H9 (cell line): ENCODE measurements at regions not wholly inside any gene's neighbourhood (a gene's known extent, or its start where the extent isn't known, plus 50 kb on each side); places are given as distances from the start of the nearest gene placed in this dataset.

Source experiments
- DNase-seq: peaks from one replicate; pipeline ENCODE4 v3.0.0-alpha.2; 2017
- H2AFZ ChIP-seq: one replicate; pipeline ENCODE4 v1.6.1; 2013; ENCODE audit warnings: mild to moderate bottlenecking, low read length, control low read depth, moderate library complexity
- H2AK5ac ChIP-seq: 2 replicates; pipeline ENCODE4 v1.6.1; 2013; ENCODE audit warnings: low read length, control low read depth, mixed read lengths; ENCODE audit not compliant: insufficient read length
- H2BK120ac ChIP-seq: one replicate; pipeline ENCODE4 v1.6.1; 2013; ENCODE audit warnings: low read depth, mild to moderate bottlenecking, low read length, control low read depth, inconsistent platforms; ENCODE audit not compliant: poor library complexity, severe bottlenecking
- H2BK12ac ChIP-seq: 2 replicates; pipeline ENCODE4 v1.6.1; 2013; ENCODE audit warnings: low read length, control low read depth, mixed read lengths, low read depth; ENCODE audit not compliant: insufficient read length
- H2BK15ac ChIP-seq: 2 replicates; pipeline ENCODE4 v1.6.1; 2013; ENCODE audit warnings: low read depth, low read length, control low read depth
- H2BK20ac ChIP-seq: one replicate; pipeline ENCODE4 v1.6.1; 2013; ENCODE audit warnings: low read depth, mild to moderate bottlenecking, low read length, control low read depth, inconsistent platforms; ENCODE audit not compliant: poor library complexity, severe bottlenecking
- H2BK5ac ChIP-seq: 2 replicates; pipeline ENCODE4 v1.6.1; 2013; ENCODE audit warnings: low read length, control low read depth, mixed read lengths; ENCODE audit not compliant: insufficient read length
- H3K14ac ChIP-seq: 2 replicates; pipeline ENCODE4 v1.6.1; 2013; ENCODE audit warnings: low read length, control low read depth; ENCODE audit not compliant: insufficient read depth
- H3K18ac ChIP-seq: 2 replicates; pipeline ENCODE4 v1.6.1; 2013; ENCODE audit warnings: low read depth, mild to moderate bottlenecking, mixed read lengths, low read length, control low read depth; ENCODE audit not compliant: insufficient read length
- H3K23ac ChIP-seq: 2 replicates; pipeline ENCODE4 v1.6.1; 2013; ENCODE audit warnings: low read length, control low read depth, mixed read lengths, low read depth; ENCODE audit not compliant: insufficient read length
- H3K23me2 ChIP-seq: 2 replicates; pipeline ENCODE4 v1.6.1; 2013; ENCODE audit warnings: low read depth, mild to moderate bottlenecking, mixed read lengths, low read length, control low read depth; ENCODE audit not compliant: insufficient read length, poor library complexity, severe bottlenecking
- H3K27ac ChIP-seq: 2 replicates; pipeline ENCODE4 v1.5.1; 2013; ENCODE audit warnings: low read length, control low read depth, mixed read lengths, low read depth; ENCODE audit not compliant: insufficient read length
- H3K27me3 ChIP-seq: 2 replicates; pipeline ENCODE4 v1.6.1; 2013; ENCODE audit warnings: low read length, control low read depth, inconsistent platforms; ENCODE audit not compliant: insufficient read depth
- H3K4ac ChIP-seq: 2 replicates; pipeline ENCODE4 v1.6.1; 2013; ENCODE audit warnings: low read depth, mild to moderate bottlenecking, control low read depth, inconsistent platforms, low read length, moderate library complexity
- H3K4me1 ChIP-seq: 2 replicates; pipeline ENCODE4 v1.6.1; 2013; ENCODE audit warnings: low read length, control low read depth, inconsistent platforms; ENCODE audit not compliant: insufficient read depth
- H3K4me2 ChIP-seq: 2 replicates; pipeline ENCODE4 v1.6.1; 2013; ENCODE audit warnings: low read length, control low read depth, mixed read lengths; ENCODE audit not compliant: insufficient read length, insufficient read depth
- H3K56ac ChIP-seq: 2 replicates; pipeline ENCODE4 v1.6.1; 2013; ENCODE audit warnings: low read depth, mild to moderate bottlenecking, mixed read lengths, low read length, control low read depth; ENCODE audit not compliant: insufficient read length
- H3K79me1 ChIP-seq: 2 replicates; pipeline ENCODE4 v1.6.1; 2013; ENCODE audit warnings: low read depth, mild to moderate bottlenecking, moderate library complexity, low read length, control low read depth, inconsistent platforms; ENCODE audit not compliant: insufficient read depth, poor library complexity, severe bottlenecking
- H3K79me2 ChIP-seq: 2 replicates; pipeline ENCODE4 v1.6.1; 2013; ENCODE audit warnings: low read length, control low read depth, inconsistent platforms; ENCODE audit not compliant: insufficient read depth
- H3K9ac ChIP-seq: 2 replicates; pipeline ENCODE4 v1.6.1; 2013; ENCODE audit warnings: low read length, control low read depth, mixed read lengths; ENCODE audit not compliant: insufficient read length; ENCODE audit errors: extremely low read depth
- H3K9me3 ChIP-seq: one replicate; pipeline ENCODE4 v1.6.1; 2013; ENCODE audit warnings: low read depth, low read length, inconsistent platforms; ENCODE audit not compliant: control insufficient read depth
- H3T11ph ChIP-seq: one replicate; pipeline ENCODE4 v1.6.1; 2013; ENCODE audit warnings: mild to moderate bottlenecking, low read length, control low read depth, inconsistent platforms
- H4K20me1 ChIP-seq: one replicate; pipeline ENCODE4 v1.6.1; 2013; ENCODE audit not compliant: control insufficient read depth, insufficient read length, insufficient read depth
- H4K5ac ChIP-seq: 2 replicates; pipeline ENCODE4 v1.6.1; 2013; ENCODE audit warnings: low read depth, mild to moderate bottlenecking, mixed read lengths, low read length, control low read depth; ENCODE audit not compliant: insufficient read length
- H4K8ac ChIP-seq: replicated peaks from 2 replicates; pipeline ENCODE4 v1.6.1; 2013; ENCODE audit warnings: low read length, control low read depth, mixed read lengths, low read depth; ENCODE audit not compliant: insufficient read length
- H4K91ac ChIP-seq: 2 replicates; pipeline ENCODE4 v1.6.1; 2013; ENCODE audit warnings: low read depth, mild to moderate bottlenecking, moderate library complexity, mixed read lengths, low read length, control low read depth; ENCODE audit not compliant: insufficient read length
- H3K27ac Mint-ChIP-seq, 3 experiments: 2 replicates in 2 of 3; 3 replicates in 1 of 3; pipeline ENCODE4 v1.8.0; 2020 to 2021; ENCODE audit warnings: mixed read lengths in 3 of 3, mild to moderate bottlenecking in 1 of 3, moderate library complexity in 1 of 3
- H3K27me3 Mint-ChIP-seq: 2 replicates; pipeline ENCODE4 v1.8.0; 2021; ENCODE audit warnings: low read depth, mild to moderate bottlenecking, moderate library complexity, mixed read lengths
- H3K36me3 Mint-ChIP-seq, 3 experiments: 2 replicates in 2 of 3; 3 replicates in 1 of 3; pipeline ENCODE4 v1.8.0; 2020 to 2021; ENCODE audit warnings: low read depth in 3 of 3, mixed read lengths in 3 of 3; ENCODE audit not compliant: insufficient read depth in 1 of 3
- H3K4me1 Mint-ChIP-seq, 2 experiments: 2 replicates each; pipeline ENCODE4 v1.8.0; 2020; ENCODE audit warnings: mixed read lengths in 2 of 2
- H3K4me3 Mint-ChIP-seq, 2 experiments: 2 replicates in 1 of 2; 3 replicates in 1 of 2; pipeline ENCODE4 v1.8.0; 2020 to 2021; ENCODE audit warnings: mild to moderate bottlenecking in 2 of 2, mixed read lengths in 2 of 2, moderate library complexity in 1 of 2
- H3K9me3 Mint-ChIP-seq, 2 experiments: 2 replicates in 1 of 2; 3 replicates in 1 of 2; pipeline ENCODE4 v1.8.0; 2020; ENCODE audit warnings: mild to moderate bottlenecking in 2 of 2, mixed read lengths in 2 of 2, moderate library complexity in 1 of 2
- CTCF ChIP-seq: fragments of 200-600 bp; sonication (generic); conservative IDR thresholded peaks from 3 replicates; pipeline ENCODE4 v1.8.0; 2021; ENCODE audit warnings: antibody characterized with exemption, mild to moderate bottlenecking
- WGBS: extraction: QIAGEN DNeasy Blood & Tissue Kit; methylation state at CpG from one replicate; pipeline ENCODE4 v1.1.7; 2013; ENCODE audit warnings: missing lambda C conversion rate, low lambda C conversion rate, mixed read lengths; ENCODE audit not compliant: insufficient read length; ENCODE audit errors: extremely low coverage; 5-methylcytosine and 5-hydroxymethylcytosine counted together

GRCh38 chr10:9302140-9302746 is 1247.8 kb downstream of the GATA3 start:
- H3K9me3 ChIP-seq, result no peaks in the 10 kb centered on the region
- no peak overlapping the region for H3K14ac ChIP-seq
- H3K27ac ChIP-seq, result no peak overlapping the region
- no peaks in the 10 kb centered on the region for H3K23me2 ChIP-seq
- no peak overlapping the region for H3K4ac ChIP-seq
- no peaks in the 10 kb centered on the region for H3K79me1 ChIP-seq
- H4K8ac ChIP-seq, result no peak overlapping the region
- no peak overlapping the region for H2BK20ac ChIP-seq
- H4K20me1 ChIP-seq, result no peaks in the 10 kb centered on the region
- no peaks in the 10 kb centered on the region for H3K79me2 ChIP-seq
- H3K56ac ChIP-seq, result no peak overlapping the region
- H3K4me2 ChIP-seq, result no peak overlapping the region
- no peaks in the 10 kb centered on the region for H3K27me3 ChIP-seq
- no CpG with 5 or more reads among the region's 3 CpGs for WGBS
- no peak overlapping the region for H3T11ph ChIP-seq
- DNase-seq, result no peak
- Mint-ChIP-seq H3K4me3 (no peak overlapping the region), H3K4me1 (no peaks in the 10 kb centered on the region), H3K36me3 (no peaks in the 10 kb centered on the region), H3K27me3 (no peaks in the 10 kb centered on the region; the same call in 1 of the 2 replicates), H3K9me3 (no peaks in the 10 kb centered on the region), H3K27ac (no peak overlapping the region)
- H2BK5ac ChIP-seq, result no peak overlapping the region
- H2BK15ac ChIP-seq, result no peak overlapping the region
- H2AK5ac ChIP-seq, result no peak overlapping the region
- H2BK12ac ChIP-seq, result no peak overlapping the region
- H3K9ac ChIP-seq, result no peak overlapping the region
- no peak overlapping the region for H2AFZ ChIP-seq
- H2BK120ac ChIP-seq, result no peak overlapping the region
- no peaks in the 10 kb centered on the region for H3K4me1 ChIP-seq
- peak; percentile 66 for TF ChIP-seq CTCF
- no peak overlapping the region for H4K5ac ChIP-seq
- no peak overlapping the region for H4K91ac ChIP-seq
- H3K23ac ChIP-seq, result no peak overlapping the region
- H3K18ac ChIP-seq, result no peak overlapping the region
